ENCODE measurements at regions not wholly inside any gene's neighbourhood (a gene's known extent, or its start where the extent isn't known, plus 50 kb on each side); places are given as distances from the start of the nearest gene placed in this dataset.
"Not testable (repeated sequence)": the region's sequence is repeated elsewhere in the genome, so short reads cannot be mapped to it uniquely, and the experiment has no call there.

GRCh38 chr12:23361971-23362370 is 587.5 kb downstream of the SOX5 start:
- DNase-seq (ENCODE audit: low read depth), result no peak
- no peak overlapping the region for H3K4me3 ChIP-seq (ENCODE audit: control insufficient read depth, low read depth, low read length)
- TF ChIP-seq CTCF (conservative IDR thresholded peaks at IDR 0.05; ENCODE audit: control insufficient read depth, insufficient read depth, low read depth, low read length), result no peak

GRCh38 chr12:23368590-23368989 is 580.9 kb downstream of the SOX5 start:
- TF ChIP-seq CTCF (conservative IDR thresholded peaks at IDR 0.05; ENCODE audit: control insufficient read depth, insufficient read depth, low read depth, low read length), result no peak
- no peak for DNase-seq (ENCODE audit: low read depth)
- H3K4me3 ChIP-seq (ENCODE audit: control insufficient read depth, low read depth, low read length), result no peak overlapping the region

GRCh38 chr12:23375621-23376020 is 573.8 kb downstream of the SOX5 start:
- no peak overlapping the region for H3K4me3 ChIP-seq (ENCODE audit: control insufficient read depth, low read depth, low read length)
- DNase-seq (ENCODE audit: low read depth), result no peak
- TF ChIP-seq CTCF (conservative IDR thresholded peaks at IDR 0.05; ENCODE audit: control insufficient read depth, insufficient read depth, low read depth, low read length), result no peak

GRCh38 chr12:23376238-23376637 is 573.2 kb downstream of the SOX5 start:
- no peak overlapping the region for H3K4me3 ChIP-seq (ENCODE audit: control insufficient read depth, low read depth, low read length)
- DNase-seq (ENCODE audit: low read depth), result no peak
- no peak for TF ChIP-seq CTCF (conservative IDR thresholded peaks at IDR 0.05; ENCODE audit: control insufficient read depth, insufficient read depth, low read depth, low read length)

GRCh38 chr12:23380419-23381100 is 568.9 kb downstream of the SOX5 start:
- no peak for DNase-seq (ENCODE audit: low read depth)
- no peak overlapping the region for H3K4me3 ChIP-seq (ENCODE audit: control insufficient read depth, low read depth, low read length)
- TF ChIP-seq CTCF (conservative IDR thresholded peaks at IDR 0.05; ENCODE audit: control insufficient read depth, insufficient read depth, low read depth, low read length), result no peak

- not testable (repeated sequence) for DNase-seq (ENCODE audit: low read depth); H3K4me3 ChIP-seq (ENCODE audit: control insufficient read depth, low read depth, low read length)
These were observed 560.6 kb downstream of the SOX5 start for GRCh38 chr12:23388898-23389297.

- not testable (repeated sequence) for DNase-seq (ENCODE audit: low read depth); H3K4me3 ChIP-seq (ENCODE audit: control insufficient read depth, low read depth, low read length)
These were observed 560.2 kb downstream of the SOX5 start for GRCh38 chr12:23389315-23389714.

GRCh38 chr12:23399402-23399933 is 550.0 kb downstream of the SOX5 start:
- no peak for TF ChIP-seq CTCF (conservative IDR thresholded peaks at IDR 0.05; ENCODE audit: control insufficient read depth, insufficient read depth, low read depth, low read length)

More at GRCh38 chr12:23399402-23399933, 550.0 kb downstream of the SOX5 start:
- DNase-seq (ENCODE audit: low read depth), result no peak
- no peak overlapping the region for H3K4me3 ChIP-seq (ENCODE audit: control insufficient read depth, low read depth, low read length)

All from fibroblast of mammary gland (primary cell).